ENCODE measurements at regions not wholly inside any gene's neighbourhood (a gene's known extent, or its start where the extent isn't known, plus 50 kb on each side); places are given as distances from the start of the nearest gene placed in this dataset.

DNA sequence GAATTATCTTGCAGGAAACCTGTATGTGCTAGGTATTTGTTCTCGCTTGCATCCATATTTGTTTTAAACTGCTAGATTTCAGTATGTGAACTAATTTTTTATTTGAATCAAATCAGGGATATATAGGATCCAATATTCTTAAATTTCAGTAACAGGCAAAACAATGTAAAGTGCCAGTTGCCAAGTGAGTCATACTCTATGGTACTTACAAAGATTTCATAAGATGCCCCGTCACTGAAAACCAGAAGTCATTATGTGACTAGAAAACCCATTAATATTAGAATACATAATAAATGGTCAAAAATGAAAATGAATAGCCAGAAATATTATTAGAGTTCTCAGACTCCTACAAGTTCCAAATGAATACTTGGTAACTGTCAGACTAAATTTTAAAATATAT is 481.2 kb downstream of the TFAP2A start:
- no peak for ATAC-seq
- H3K27me3 ChIP-seq (ENCODE audit: insufficient read depth, low read length) = no peaks in the 10 kb centered on the region
- no TSS peak for BruUV-seq (replicated peaks)
- no peak for TF ChIP-seq POLR2A (IDR thresholded peaks at IDR 0.05; ENCODE audit: borderline replicate concordance, extremely low read depth, insufficient read depth, insufficient read length)
- TF ChIP-seq ELF1 (IDR thresholded peaks at IDR 0.05; ENCODE audit: borderline replicate concordance, low read depth) = no peak
- TF ChIP-seq CEBPB (IDR thresholded peaks at IDR 0.05; ENCODE audit: low read depth) = no peak
- no peak for TF ChIP-seq JUND (IDR thresholded peaks at IDR 0.05)
- no peak for TF ChIP-seq FOSL1 (IDR thresholded peaks at IDR 0.05; ENCODE audit: low read depth)
- no peak for TF ChIP-seq SP1 (IDR thresholded peaks at IDR 0.05; ENCODE audit: low read depth)
- no peak for TF ChIP-seq CBX3 (IDR thresholded peaks at IDR 0.05; ENCODE audit: low read depth)
- intact Hi-C loops (cut with micrococcal nuclease) = no loop called here
- no peaks in the 10 kb centered on the region for H3K79me2 ChIP-seq (ENCODE audit: insufficient read depth, low read length)
- no peak overlapping the region for H3K27ac ChIP-seq (ENCODE audit: low read depth, low read length)
- H3K4me1 ChIP-seq (ENCODE audit: control insufficient read depth in 1 of 2, insufficient read depth in 2 of 2, low read length in 2 of 2) = no peaks in the 10 kb centered on the region
- no peak overlapping the region for H3K4me2 ChIP-seq (ENCODE audit: low read length)
- no peak for DNase-seq (ENCODE audit: low read depth, low spot score)
- ChIA-PET RAD21 (ENCODE audit: low non-redundant PET in 1 of 2, low total read pairs in 2 of 2, uncharacterized antibody in 2 of 2, unreplicated experiment in 2 of 2) (no interaction called here), POLR2A (no interaction called here), CTCF (no interaction called here)
- no peaks in the 10 kb centered on the region for H4K20me1 ChIP-seq (ENCODE audit: insufficient read depth)
- H3K4me3 ChIP-seq (replicated peaks in 1 of 2; ENCODE audit: low read depth in 1 of 2, low read length in 2 of 2) = no peak overlapping the region
- H3K36me3 ChIP-seq (ENCODE audit: control insufficient read depth in 1 of 2, insufficient read depth in 2 of 2, low read length in 2 of 2) = no peaks in the 10 kb centered on the region
- H3K9ac ChIP-seq (ENCODE audit: low read length) = no peak overlapping the region
- H3K9me2 ChIP-seq (ENCODE audit: insufficient read depth) = no peaks in the 10 kb centered on the region
- no peaks in the 10 kb centered on the region for H3K9me3 ChIP-seq (ENCODE audit: control insufficient read depth in 1 of 2, insufficient read depth in 1 of 2, low read depth in 1 of 2, low read length in 2 of 2)
- H2AFZ ChIP-seq (ENCODE audit: low read depth, low read length, poor library complexity, severe bottlenecking) = no peak overlapping the region

DNA sequence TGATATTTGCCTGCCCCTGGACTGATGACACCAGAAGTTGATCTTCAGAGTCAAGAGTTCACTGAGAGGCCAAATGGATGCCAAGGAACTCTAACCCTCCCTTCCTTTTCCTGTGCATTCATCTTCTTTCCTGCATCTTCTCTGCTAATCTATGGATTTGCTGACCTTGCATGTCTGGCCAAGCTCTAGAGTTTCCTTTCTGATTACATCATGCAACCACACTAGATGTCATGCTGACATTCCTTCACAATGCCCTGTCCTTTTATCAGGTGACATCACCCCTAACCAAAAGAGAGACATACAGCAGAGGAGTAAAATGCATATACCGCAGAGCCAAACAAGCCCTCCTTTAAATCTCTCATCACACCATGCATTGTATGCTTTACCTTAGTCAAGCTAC is 487.6 kb downstream of the TFAP2A start:
- H4K20me1 ChIP-seq (ENCODE audit: insufficient read depth) = no peaks in the 10 kb centered on the region
- no TSS peak for BruUV-seq (replicated peaks)
- H3K4me2 ChIP-seq (ENCODE audit: low read length) = no peak overlapping the region
- H3K36me3 ChIP-seq (ENCODE audit: control insufficient read depth in 1 of 2, insufficient read depth in 2 of 2, low read length in 2 of 2) = no peaks in the 10 kb centered on the region
- ATAC-seq (no peak), DNase-seq (ENCODE audit: low read depth, low spot score) (no peak)
- no peak overlapping the region for H3K9ac ChIP-seq (ENCODE audit: low read length)
- ChIA-PET POLR2A (no interaction called here), CTCF (no interaction called here), RAD21 (ENCODE audit: low non-redundant PET in 1 of 2, low total read pairs in 2 of 2, uncharacterized antibody in 2 of 2, unreplicated experiment in 2 of 2) (no interaction called here)
- H3K27me3 ChIP-seq (ENCODE audit: insufficient read depth, low read length) = no peaks in the 10 kb centered on the region
- no peak overlapping the region for H2AFZ ChIP-seq (ENCODE audit: low read depth, low read length, poor library complexity, severe bottlenecking)
- no peaks in the 10 kb centered on the region for H3K9me3 ChIP-seq (ENCODE audit: control insufficient read depth in 1 of 2, insufficient read depth in 1 of 2, low read depth in 1 of 2, low read length in 2 of 2)
- no peaks in the 10 kb centered on the region for H3K9me2 ChIP-seq (ENCODE audit: insufficient read depth)
- no peaks in the 10 kb centered on the region for H3K79me2 ChIP-seq (ENCODE audit: insufficient read depth, low read length)
- TF ChIP-seq, protein P1, sequence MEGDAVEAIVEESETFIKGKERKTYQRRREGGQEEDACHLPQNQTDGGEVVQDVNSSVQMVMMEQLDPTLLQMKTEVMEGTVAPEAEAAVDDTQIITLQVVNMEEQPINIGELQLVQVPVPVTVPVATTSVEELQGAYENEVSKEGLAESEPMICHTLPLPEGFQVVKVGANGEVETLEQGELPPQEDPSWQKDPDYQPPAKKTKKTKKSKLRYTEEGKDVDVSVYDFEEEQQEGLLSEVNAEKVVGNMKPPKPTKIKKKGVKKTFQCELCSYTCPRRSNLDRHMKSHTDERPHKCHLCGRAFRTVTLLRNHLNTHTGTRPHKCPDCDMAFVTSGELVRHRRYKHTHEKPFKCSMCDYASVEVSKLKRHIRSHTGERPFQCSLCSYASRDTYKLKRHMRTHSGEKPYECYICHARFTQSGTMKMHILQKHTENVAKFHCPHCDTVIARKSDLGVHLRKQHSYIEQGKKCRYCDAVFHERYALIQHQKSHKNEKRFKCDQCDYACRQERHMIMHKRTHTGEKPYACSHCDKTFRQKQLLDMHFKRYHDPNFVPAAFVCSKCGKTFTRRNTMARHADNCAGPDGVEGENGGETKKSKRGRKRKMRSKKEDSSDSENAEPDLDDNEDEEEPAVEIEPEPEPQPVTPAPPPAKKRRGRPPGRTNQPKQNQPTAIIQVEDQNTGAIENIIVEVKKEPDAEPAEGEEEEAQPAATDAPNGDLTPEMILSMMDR (IDR thresholded peaks at IDR 0.05 in 2 of 3, conservative IDR thresholded peaks at IDR 0.05 in 1 of 3; ENCODE audit: borderline replicate concordance in 1 of 3, insufficient read depth in 1 of 3, low read depth in 2 of 3, low read length in 2 of 3) = no peak
- TF ChIP-seq YY1 (IDR thresholded peaks at IDR 0.05; ENCODE audit: extremely low read depth, insufficient replicate concordance, low read depth, low read length) (no peak), EZH2 (IDR thresholded peaks at IDR 0.05) (no peak), SRF (IDR thresholded peaks at IDR 0.05; ENCODE audit: low read depth) (no peak), ELF1 (IDR thresholded peaks at IDR 0.05; ENCODE audit: borderline replicate concordance, low read depth) (no peak), EGR1 (IDR thresholded peaks at IDR 0.05; ENCODE audit: low read depth) (no peak), TCF7L2 (IDR thresholded peaks at IDR 0.05; ENCODE audit: borderline replicate concordance, extremely low read depth, insufficient read depth, insufficient read length) (no peak)
- TF ChIP-seq, protein P2, sequence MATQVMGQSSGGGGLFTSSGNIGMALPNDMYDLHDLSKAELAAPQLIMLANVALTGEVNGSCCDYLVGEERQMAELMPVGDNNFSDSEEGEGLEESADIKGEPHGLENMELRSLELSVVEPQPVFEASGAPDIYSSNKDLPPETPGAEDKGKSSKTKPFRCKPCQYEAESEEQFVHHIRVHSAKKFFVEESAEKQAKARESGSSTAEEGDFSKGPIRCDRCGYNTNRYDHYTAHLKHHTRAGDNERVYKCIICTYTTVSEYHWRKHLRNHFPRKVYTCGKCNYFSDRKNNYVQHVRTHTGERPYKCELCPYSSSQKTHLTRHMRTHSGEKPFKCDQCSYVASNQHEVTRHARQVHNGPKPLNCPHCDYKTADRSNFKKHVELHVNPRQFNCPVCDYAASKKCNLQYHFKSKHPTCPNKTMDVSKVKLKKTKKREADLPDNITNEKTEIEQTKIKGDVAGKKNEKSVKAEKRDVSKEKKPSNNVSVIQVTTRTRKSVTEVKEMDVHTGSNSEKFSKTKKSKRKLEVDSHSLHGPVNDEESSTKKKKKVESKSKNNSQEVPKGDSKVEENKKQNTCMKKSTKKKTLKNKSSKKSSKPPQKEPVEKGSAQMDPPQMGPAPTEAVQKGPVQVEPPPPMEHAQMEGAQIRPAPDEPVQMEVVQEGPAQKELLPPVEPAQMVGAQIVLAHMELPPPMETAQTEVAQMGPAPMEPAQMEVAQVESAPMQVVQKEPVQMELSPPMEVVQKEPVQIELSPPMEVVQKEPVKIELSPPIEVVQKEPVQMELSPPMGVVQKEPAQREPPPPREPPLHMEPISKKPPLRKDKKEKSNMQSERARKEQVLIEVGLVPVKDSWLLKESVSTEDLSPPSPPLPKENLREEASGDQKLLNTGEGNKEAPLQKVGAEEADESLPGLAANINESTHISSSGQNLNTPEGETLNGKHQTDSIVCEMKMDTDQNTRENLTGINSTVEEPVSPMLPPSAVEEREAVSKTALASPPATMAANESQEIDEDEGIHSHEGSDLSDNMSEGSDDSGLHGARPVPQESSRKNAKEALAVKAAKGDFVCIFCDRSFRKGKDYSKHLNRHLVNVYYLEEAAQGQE (IDR thresholded peaks at IDR 0.05; ENCODE audit: low read depth) = no peak
- intact Hi-C loops (cut with micrococcal nuclease) = no loop called here
- H3K27ac ChIP-seq (ENCODE audit: low read depth, low read length) = no peak overlapping the region
- no peaks in the 10 kb centered on the region for H3K4me1 ChIP-seq (ENCODE audit: control insufficient read depth in 1 of 2, insufficient read depth in 2 of 2, low read length in 2 of 2)
- no peak overlapping the region for H3K4me3 ChIP-seq (replicated peaks in 1 of 2; ENCODE audit: low read depth in 1 of 2, low read length in 2 of 2)
